Non-pigmented ciliary epithelial cell (primary cell): ENCODE measurements at regions not wholly inside any gene's neighbourhood (a gene's known extent, or its start where the extent isn't known, plus 50 kb on each side); places are given as distances from the start of the nearest gene placed in this dataset.

ENCODE experiments used
- DNase-seq: peaks from one replicate; pipeline ENCODE4 v3.0.0-alpha.2; 2010; ENCODE audit warnings: low read depth

DNA sequence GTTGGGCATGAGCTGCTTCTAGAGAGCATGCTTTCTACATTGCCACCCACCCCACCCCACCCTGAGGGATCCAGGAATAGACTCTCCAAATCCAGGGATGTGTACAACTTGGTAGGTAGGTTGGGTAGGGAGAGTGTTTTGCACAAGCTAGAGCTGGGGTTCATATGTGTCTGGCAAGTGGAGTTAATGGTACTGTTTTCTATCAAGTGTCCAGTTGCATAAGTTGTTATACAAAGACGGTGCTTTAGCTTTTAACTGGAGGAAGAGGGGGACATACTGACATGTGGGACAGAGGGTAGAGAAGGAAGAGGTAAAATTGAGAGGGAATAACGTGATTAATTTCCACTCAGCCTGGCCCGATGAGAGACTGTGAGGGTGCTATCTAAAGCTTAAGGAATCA, 51.0 kb upstream of the TNC start:
- no peak for DNase-seq

DNA sequence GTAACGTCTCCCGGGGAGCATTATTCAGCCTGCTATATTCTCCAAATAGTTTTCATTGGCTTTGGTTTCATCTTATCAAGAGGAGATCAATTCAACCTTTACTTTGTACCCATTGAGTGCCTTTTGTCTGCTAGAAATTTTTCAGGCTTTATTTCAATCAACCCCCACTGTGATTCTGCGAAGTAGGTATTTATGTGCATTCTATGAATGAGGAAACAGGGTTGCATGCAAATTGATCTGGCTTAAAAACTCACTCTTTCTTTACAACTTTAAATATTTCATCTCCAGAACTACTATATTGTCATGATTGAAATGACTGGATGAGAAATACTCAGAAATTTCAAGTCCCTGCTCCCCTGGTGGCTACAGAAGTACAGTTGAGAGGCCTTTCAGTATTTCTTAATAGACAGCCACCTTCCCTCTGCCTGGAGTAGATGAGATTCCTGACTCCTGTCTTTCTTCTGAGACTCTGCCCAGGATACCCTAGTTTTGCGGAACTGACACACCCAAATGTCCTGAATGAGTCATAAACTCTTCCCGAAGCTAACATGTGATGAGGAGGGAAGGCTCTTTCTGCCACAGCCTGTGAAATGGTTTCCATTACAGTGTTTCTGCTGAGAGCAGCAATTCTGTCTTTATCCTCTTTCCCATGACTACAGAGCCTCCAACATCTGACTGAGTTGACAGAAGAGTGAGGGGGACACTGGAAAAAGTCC, 52.6 kb upstream of the TNC start:
- DNase-seq = no peak

DNA sequence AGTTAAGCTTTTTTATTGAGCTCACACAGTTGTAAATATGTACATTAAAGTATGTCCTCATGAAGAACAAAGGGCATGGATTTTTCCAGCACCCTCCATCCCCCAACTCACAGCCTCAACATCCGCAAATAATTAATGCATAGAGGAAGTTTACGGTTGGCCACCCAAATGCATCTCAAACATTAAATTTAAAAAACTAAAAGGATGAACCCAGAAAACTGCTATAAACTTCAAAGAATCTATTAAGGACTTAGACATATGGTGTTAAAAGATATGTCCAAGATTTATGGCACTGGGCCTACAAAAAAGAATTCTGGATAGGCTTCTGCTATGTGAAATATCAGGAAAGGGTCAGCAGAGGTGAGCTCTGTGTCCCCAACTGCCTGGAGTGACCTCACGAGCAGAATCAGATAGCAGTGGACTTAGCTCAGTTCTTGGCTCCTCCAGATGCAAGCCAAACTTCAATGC, 54.0 kb upstream of the TNC start:
- DNase-seq = no peak

DNA sequence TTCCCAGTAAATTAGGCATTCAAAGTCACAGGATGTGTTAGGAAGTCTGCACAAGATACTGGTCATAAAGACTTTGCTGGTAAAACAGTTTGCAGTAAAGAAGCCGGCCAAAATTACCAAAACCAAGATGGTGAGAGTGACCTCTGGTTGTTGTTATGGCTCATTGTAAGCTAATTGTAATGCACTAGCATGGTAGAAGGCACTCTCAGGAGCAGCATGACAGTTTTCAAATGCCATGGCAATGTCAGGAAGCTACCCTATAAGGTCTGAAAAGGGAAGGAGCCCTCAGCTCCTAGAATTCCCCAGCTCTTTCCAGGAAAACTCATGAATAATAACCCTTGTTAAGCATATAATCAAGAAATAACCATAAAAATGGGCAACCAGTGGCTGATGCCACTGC, 64.3 kb upstream of the TNC start:
- no peak for DNase-seq

DNA sequence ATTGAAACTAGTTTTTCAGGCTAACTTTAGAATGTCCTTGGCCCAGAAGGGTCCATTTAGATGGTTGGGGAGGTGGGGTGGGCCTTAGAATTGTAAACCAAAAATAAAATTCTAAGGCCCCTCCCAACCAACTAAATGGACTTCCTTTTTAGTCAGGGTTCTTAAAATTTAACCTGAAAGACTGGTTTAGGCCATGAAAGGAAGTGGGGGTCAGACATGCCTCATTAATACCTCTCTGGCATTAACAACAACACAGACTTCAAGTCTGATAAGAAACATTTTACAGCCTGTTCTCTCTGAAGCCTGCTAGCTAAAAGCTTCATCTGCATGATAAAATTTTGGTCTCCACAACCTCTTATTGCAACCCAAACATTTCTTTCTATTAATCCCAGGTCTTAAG, 65.5 kb upstream of the TNC start:
- DNase-seq = no peak

DNA sequence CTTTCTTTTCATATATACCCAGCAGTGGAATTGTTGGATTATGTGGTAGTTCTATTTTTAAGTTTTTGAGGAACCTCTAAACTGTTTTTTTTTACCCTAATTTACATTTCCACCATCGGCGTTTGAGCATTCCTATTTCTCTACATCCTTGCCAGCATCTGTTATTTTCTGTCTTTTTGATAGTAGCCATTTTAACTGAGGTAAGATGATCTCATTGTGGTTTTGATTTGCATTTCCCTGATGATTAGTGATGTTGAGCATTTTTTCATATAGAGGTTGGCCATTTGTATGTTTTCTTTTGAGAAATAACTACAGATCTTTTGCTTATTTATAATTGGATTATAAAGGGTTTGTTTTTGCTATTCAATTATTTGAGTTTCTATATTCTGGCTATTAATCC, 71.7 kb upstream of the TNC start:
- DNase-seq = no peak

DNA sequence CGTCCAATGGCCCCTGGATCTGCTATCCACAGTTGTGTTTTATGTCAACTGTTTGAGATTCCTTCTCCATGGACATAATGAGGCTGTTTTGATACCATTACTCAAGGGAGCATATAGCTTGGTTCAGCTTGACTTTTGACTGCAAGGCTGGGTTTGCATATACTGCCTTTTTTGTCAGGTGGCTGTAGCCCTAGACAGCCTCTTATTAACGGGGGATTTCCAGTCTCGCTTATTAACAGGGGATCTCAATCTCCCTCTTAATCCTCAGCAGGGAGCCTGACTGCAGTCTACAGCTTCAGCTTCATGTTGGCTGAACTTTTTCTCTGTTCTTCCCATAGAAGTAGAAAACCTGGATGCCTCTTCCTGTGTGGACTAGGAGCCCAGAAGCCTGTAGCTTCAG, 73.7 kb upstream of the TNC start:
- DNase-seq = no peak

DNA sequence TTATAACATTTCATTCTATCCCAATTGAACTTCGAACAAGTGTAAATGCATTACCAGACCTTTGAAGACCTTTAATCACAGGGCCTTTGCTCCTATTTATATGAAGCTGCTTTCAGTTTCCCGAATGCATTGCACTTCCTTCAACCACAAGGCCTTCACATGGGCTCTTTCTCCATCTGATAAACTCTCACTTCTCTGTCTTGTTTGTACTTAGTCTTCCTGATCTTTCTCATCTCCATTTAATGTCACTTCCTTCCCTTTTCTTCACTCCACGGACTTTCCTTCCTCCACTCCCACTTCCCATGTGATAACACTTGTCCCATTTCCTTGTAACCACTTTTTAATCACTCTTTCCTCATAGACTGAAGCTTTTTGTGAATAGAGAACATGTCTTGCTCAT, 74.3 kb upstream of the TNC start:
- DNase-seq = no peak

DNA sequence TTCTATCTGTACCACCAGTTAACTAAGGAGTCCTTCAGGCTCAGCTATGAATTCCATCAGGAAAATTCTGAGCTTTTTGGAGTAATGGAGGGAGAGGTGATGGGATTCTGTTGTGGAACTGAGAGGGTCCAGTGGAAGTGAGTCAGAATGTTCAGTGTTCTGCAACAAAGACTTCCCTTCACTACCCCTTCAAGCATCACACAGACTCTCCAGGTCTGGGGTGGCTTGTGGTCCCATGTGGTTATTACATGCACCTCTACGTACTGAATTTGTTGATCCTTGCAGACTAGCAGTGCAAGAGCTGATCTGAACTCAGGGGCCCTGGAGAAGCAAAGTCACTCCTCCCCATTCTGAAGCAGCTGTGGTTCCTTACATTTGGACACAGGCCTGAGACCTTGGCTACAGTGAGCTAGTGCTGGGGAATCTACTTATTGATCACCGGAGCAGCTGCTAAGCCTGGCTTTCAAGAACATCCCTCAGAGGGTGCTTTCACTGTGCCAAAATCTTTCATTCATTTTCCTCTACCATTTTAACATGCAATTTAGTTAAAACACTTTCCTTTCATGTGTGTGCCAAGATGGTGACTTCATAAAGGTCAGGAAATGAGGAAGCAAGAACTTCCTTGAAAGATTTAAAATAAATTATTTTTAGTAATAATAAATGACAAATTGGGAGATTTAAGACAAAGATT, 75.0 kb upstream of the TNC start:
- DNase-seq = no peak

DNA sequence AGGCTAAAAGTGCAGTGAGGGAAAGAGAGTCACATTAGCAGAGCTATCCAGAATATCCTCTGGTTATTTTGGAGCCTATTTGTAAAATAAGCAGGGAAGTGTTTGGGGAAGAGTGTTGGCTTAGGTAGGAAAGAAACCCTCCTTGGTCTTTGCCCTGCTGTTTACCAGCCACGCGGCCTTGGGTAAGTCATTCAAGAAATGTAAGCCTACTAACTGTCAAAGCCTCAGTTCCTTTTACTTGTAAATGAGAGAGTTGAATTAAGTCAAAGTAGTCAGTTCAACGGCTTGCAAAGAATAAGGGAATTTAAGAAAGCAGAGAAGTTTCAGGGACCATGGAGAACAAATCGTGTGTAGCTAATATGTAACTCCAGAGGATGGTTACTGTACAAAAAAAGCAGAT, 75.8 kb upstream of the TNC start:
- DNase-seq = no peak

DNA sequence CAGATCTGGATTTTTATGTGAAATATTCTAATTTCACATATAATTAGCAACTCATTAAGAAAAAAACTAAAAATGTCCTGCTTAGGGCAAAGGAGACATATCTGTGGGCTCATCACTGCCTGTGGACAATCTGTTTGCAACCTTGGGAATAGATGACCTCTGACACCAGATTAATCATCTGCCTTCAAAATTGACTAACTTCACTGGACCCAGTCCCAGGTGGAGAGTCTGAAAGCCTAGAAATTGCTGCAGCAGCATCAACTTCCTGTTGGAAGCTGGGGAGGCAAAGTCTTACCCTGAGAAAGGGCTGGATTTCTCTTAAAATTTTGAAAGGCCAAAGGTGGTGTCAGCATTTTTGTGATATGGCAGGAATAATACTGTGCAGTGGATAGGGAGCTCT, 76.3 kb upstream of the TNC start:
- no peak for DNase-seq

DNA sequence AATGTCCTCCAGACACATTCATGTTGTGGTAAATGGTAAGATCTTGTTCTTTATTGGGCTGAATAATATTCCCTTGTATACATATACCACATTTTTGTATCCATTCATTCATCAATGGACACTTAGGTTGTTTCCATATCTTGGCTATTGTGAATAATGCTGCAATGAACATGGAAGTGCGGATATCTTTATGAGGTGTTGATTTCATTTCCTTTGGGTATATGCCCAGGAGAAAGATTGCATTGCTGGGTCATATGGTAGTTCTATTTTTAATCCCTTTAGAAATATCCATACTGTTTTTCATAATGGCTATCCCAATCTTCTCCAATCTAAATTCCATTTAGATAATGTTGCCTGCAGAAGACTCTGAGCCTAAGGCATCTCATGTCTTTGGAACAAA, 78.0 kb upstream of the TNC start:
- no peak for DNase-seq

DNA sequence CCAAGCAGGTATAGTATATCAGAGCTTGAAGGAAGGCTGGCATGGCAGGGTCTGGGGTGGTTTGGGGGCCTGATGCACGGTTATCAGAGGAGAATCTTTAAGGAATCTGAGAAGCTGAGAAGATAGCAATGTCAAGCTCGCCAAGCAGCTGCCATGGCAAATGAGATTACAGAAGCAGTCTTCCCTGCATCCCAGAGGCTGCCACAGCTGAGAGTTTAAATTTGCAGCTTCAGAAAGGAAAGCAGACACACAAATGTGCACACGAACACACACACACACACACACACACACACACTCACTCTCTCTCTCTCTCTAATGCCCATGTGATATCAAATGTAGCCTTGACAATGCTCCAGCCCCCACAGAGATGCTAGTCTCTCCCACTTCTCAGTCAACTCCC, 79.0 kb upstream of the TNC start:
- no peak for DNase-seq

DNA sequence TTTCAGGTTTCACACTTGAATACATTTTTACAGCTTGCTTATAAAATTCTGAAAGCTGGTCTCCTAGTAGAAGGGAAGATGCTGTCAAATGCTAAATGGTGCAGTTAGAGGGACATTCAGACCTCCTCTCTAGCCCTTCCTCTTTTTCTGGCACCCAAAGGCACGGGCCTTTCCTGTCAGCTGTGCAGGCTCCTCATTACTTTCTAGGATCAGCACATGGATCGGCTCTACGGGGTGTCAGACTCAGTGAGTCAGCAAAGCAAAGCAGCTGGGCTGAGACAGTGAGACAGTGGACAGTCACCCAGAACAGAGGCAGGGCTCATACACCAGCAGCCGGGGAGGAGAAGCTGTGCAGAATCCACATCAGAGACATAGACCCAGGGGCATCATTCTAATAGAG, 80.0 kb upstream of the TNC start:
- no peak for DNase-seq

DNA sequence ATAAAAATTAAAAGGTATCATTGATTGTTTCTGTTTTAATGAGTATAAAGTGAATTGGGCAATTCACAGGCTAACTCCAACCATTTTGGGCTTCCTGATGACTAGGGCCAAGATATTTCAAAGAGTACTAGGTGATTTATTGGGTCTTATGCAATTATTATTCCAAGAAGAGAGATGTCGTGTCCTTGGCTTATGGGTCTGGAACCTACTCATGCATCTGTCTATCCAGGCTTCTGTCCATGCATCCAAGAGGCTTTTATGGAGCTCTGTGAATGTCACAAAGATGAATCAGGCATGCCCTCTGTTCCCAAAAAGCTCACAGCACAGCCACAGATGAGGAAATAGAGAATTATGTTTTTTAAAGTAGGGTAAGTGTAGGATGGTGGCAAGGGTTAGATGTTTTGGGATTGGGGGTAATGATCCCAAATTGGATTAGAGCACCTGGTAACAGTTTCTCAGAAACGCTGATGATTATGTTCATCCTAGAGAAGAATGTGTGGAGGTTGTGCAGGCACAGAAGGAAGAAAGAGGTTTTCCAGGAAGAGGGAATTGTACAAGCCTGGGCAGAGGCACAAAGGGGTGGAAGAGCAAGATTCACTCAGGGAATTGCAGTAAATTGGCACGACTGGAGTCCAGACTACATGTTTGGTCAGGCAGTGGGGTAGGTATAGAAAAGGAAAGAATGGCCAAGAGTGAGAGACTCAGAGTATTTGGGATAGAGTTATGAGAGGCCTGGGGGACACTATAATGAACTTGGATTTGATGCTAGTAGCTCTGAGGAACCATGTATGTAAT, 83.0 kb upstream of the TNC start:
- DNase-seq = no peak

DNA sequence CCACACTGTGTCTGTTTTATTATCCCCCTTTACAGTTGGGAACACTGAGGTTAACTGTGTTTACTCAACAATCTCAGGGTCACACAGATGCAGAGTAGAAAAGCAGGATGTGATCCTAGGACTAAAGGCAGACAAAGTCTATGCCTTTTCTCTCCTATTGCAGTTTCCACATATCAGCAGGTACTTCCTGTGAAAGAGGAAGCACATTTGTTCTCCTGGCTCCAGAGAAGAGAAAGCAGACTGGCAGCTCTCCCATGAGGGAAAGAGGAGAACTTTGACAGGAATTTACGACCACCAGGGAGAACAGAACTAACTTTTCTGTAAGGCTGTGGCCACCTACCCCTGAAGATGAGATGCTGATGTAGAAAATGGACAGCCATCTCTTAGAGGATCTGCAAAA, 84.2 kb upstream of the TNC start:
- no peak for DNase-seq

DNA sequence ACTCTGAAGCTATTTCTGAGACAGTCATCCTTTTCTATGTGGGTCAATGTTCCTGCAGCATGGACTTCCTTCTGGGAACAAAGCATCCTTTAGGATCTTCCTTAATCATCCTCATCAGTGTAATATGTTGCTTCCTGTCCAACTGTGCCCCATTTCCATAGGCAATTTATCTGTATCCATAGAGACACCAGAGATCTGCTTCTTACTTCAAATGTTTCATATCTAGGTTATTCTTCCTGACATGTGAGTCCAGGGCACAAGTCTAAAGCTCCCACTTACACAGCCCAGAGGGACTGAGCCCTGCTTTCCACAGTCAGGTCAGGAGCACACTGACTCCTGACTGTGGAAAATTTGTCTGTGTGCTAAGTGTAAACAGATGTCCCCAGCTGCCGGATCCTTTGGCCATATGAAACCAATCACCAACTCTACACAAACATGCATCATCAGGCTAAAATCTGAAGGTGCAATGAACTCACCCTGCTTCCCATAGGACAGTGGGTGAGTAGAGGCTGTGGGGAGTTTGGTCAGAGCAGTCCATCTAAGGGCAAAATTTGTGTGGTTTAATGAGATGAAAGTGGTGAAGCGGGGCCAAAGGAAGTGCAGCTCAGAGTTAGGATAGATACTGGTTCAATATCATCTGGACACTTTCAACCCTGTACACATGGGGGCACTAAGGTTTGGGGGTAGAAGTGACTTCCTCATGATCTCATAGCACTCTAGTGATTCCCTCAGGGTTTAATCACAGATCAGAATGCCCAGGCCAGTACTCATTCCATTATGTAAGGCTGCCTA, 85.2 kb upstream of the TNC start:
- DNase-seq = no peak

DNA sequence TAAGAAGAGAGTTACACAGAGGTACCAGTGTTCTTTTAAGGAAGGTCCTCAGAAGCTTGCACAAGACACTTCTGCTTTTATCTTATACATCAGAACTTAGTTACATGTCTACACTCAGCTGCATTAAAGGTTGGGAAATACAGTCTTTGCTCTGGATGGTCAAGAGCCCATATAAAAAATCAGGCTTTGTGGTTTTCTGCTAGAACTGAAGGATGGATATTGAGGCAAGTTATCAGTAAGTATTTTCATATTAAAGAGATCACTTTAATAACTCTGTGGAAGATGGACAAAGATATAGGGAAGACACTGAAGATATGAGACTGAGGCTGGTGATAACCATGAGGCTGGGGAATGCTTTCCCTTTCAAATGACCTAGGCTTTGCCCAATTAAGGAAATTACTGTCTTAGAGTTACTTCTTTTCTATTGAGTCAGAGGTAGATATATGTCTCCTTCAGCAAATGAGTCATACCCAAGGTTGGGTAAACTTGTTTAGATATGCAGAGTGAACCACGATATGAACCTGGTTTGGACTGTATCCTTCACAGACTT, 87.0 kb upstream of the TNC start:
- no peak for DNase-seq

DNA sequence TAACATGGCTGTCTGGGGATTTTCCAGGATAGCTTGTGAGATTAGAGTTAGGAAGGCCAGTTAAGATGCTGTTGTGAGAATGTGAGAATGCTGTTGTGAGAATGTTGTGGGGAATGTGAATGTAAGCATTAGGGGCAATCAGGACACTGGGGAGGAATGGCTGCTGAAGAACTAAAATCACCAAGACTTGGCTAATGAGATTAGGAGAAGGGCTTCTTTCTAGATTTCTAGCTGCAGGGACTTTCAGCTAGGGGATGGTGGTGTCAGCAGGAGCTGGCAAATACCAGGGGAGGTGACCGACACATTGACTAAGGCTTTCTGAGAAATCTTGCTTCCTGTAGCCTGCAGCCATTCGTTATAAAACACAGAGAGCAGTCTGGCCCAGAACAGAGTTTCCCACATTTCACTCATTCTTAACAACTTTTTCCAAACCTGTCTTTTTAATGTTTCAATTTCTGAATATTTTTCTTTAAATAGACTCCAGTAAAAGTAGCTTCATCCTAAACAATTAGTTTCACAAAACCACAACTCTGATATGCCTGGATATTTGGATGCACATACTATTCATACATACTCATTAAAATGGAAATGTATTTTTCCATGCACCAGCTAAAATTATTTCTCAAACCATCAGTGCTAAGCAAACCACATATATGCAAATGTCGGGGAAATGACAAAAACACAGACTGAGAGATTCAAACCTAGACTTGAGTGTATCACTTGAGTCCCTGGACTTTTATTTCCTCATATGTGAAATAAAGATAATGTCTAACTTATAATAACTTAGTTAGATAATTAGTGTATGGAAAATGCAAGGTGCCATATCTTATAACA, 89.3 kb upstream of the TNC start:
- no peak for DNase-seq

DNA sequence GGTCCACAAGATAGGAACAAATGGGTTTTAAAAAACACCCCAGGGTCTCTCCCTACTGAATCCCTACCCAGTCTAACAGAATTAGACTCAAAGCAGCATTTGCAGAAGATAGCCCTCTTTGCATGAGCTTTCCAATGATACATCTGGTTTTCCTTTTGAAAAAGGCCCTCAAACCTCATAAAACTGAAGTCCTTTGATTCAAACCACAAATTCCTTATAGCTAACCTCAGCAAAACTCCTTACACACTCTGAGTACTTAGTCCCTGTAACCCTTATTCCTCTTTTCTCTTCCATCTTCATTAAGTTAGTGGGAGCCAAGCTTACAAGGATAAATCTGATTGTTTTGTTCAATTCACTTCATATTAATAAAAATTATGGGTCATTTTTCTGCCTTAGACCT, 90.5 kb upstream of the TNC start:
- no peak for DNase-seq

DNA sequence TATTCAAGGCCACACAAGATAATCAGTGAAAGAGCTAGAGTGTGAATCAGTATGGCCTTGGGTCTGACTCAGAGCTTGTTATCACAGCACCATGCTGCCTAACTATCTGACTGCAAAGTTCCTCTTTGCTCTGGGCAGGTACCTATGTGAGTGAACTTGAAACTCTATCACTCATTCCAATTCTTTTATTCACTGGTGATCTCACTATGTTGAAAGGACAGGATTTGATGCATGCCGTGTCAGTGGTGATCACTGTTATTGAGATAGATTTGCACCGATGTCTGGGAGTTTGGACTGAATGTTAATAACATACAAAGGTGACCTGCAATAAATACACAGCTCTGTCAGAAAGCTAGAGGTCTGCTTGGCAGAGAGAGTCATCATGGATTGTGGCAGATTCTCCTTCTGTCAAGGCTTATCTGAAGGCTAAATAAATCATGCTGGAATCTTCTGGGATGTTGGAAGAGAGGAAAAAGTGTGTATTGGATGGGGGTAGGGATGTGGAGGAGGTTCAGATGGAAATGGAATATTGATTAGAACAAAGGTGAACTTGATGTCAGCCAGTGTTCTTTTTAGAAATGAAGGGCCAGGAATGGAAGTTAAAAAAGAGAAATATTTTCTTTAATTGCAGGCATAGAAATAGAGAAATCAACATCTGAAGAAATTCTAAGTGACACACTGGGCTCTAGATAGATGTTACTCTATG, 91.8 kb upstream of the TNC start:
- no peak for DNase-seq
